Erythroblast (primary cell): ENCODE measurements at regions not wholly inside any gene's neighbourhood (a gene's known extent, or its start where the extent isn't known, plus 50 kb on each side); places are given as distances from the start of the nearest gene placed in this dataset.

Experiments
- GATA1 ChIP-seq: IDR thresholded peaks from 2 replicates; pipeline ENCODE4 v1.6.1; 2011; ENCODE audit warnings: low read depth, mild to moderate bottlenecking, control low read depth, low read length, moderate library complexity
- POLR2A ChIP-seq: IDR thresholded peaks from 2 replicates; pipeline ENCODE4 v1.6.1; 2011; ENCODE audit warnings: mild to moderate bottlenecking, low read length

- no peak for TF ChIP-seq POLR2A
- TF ChIP-seq GATA1: no peak
Measured at GRCh38 chr11:109023036-109023435, 358.2 kb downstream of the DDX10 start.
